ENCODE measurements at regions not wholly inside any gene's neighbourhood (a gene's known extent, or its start where the extent isn't known, plus 50 kb on each side); places are given as distances from the start of the nearest gene placed in this dataset.

DNA sequence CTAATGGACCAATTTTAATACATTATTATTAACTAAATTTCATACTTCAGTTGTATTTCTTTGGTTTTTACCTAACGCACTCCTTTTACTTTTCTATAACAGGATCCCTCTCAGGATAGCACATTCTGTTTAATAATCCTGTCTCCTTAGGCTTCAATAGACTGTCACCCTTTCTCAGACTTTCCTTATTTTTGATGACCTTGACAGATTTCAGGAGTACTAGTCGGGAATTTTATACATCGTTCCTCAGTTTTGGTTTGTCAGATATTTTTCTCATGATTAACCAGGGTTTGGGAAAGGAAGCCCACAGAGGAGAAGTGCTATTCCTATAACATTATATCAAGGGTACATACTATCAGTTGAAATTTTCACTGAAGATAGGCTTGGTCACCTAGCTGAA, 768.0 kb upstream of the GJE1 start:
- TF ChIP-seq, protein P1, sequence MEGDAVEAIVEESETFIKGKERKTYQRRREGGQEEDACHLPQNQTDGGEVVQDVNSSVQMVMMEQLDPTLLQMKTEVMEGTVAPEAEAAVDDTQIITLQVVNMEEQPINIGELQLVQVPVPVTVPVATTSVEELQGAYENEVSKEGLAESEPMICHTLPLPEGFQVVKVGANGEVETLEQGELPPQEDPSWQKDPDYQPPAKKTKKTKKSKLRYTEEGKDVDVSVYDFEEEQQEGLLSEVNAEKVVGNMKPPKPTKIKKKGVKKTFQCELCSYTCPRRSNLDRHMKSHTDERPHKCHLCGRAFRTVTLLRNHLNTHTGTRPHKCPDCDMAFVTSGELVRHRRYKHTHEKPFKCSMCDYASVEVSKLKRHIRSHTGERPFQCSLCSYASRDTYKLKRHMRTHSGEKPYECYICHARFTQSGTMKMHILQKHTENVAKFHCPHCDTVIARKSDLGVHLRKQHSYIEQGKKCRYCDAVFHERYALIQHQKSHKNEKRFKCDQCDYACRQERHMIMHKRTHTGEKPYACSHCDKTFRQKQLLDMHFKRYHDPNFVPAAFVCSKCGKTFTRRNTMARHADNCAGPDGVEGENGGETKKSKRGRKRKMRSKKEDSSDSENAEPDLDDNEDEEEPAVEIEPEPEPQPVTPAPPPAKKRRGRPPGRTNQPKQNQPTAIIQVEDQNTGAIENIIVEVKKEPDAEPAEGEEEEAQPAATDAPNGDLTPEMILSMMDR (IDR thresholded peaks at IDR 0.05): no peak
- ATAC-seq (ENCODE audit: low FRiP score): no peak
- DNase-seq (ENCODE audit: low spot score): no peak

DNA sequence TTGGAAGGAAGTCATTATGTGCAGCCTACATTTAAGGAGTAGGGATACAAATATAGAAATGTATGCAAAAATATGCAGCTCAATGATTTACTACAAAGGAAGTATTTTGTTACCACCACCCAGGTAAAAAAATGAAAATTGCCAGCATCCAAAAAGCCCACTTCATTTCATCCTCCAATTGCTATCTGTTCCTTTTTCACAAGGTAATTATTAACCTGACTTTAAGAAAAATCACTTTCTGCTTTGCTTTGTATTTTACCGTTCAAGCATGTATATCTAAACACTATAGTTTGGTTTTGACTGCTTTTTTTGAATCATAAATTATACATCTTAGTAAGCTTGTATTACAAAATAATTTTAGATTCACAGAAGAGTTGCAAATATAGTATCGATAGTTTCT, 768.5 kb upstream of the GJE1 start:
- TF ChIP-seq, protein P1 (IDR thresholded peaks at IDR 0.05): no peak
- ATAC-seq (ENCODE audit: low FRiP score): no peak
- DNase-seq (ENCODE audit: low spot score): no peak

- TF ChIP-seq, protein P1 (IDR thresholded peaks at IDR 0.05): no peak
- DNase-seq (ENCODE audit: low spot score) (no peak), ATAC-seq (ENCODE audit: low FRiP score) (no peak)
Measured at GRCh38 chr6:141361559-141361958, 771.2 kb upstream of the GJE1 start.

DNA sequence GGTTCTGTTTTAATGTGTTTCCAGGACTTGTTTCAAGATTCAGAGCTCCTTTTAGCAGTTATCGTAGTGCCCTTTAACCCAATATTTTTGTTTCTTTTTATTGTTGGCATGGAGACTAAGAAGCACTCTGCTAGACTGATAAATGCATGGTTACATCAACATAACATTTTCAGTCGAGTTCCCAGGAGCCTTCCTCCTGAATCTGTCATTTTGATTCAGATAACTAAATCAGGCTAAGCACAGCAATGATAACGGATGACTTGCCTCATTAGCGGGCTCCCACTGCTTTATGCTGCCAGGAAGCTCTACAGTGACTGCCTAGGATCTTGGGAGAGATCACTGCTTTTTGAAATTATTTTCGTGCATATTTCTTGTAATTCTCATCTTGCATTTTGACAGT, 772.8 kb upstream of the GJE1 start:
- TF ChIP-seq, protein P1 (IDR thresholded peaks at IDR 0.05): no peak
- peak; percentile 96 for ATAC-seq (ENCODE audit: low FRiP score)
- DNase-seq (ENCODE audit: low spot score): no peak

GRCh38 chr6:141354191-141354955, 778.4 kb upstream of the GJE1 start:
- ATAC-seq (ENCODE audit: low FRiP score) (no peak), DNase-seq (ENCODE audit: low spot score) (no peak)
- TF ChIP-seq, protein P1 (IDR thresholded peaks at IDR 0.05): no peak

- TF ChIP-seq, protein P1 (IDR thresholded peaks at IDR 0.05): no peak
- DNase-seq (ENCODE audit: low spot score): no peak
- ATAC-seq (ENCODE audit: low FRiP score): no peak
Measured at GRCh38 chr6:141351721-141352120, 781.0 kb upstream of the GJE1 start.

DNA sequence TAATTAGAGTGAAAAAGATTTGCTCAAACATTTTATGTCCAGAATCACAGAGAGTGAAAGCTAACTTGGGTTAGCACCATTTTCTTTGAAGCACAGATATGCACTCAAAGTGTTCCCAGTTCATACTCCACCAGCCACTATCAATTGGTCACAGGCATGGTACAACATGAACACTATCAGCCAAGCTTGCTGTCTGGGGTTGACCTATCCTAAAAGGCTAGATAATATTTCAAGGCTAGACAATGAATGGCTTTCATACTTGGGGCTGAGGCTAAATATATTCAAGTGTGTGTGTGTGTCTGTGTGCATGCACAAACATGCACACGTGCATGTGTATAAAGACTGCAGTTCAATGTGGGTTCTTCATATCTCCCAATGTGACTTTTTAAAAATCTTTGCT, 783.0 kb upstream of the GJE1 start:
- DNase-seq (ENCODE audit: low spot score): no peak
- ATAC-seq (ENCODE audit: low FRiP score): no peak
- TF ChIP-seq, protein P1 (IDR thresholded peaks at IDR 0.05): no peak
